DOHH2 (cell line): ENCODE measurements at regions not wholly inside any gene's neighbourhood (a gene's known extent, or its start where the extent isn't known, plus 50 kb on each side); places are given as distances from the start of the nearest gene placed in this dataset.

Experiments
- CTCF ChIP-seq: fragments of 200-600 bp; sonication (generic); IDR thresholded peaks from one replicate; pipeline ENCODE4 v1.5.1; 2014; ENCODE audit warnings: antibody characterized with exemption, mild to moderate bottlenecking, low read depth, low read length; ENCODE audit not compliant: poor library complexity, severe bottlenecking
- EZH2phosphoT487 ChIP-seq: fragments of 200-600 bp; sonication (generic); IDR thresholded peaks from 2 replicates; pipeline ENCODE4 v1.6.1; 2017; ENCODE audit warnings: borderline replicate concordance, mild to moderate bottlenecking, antibody characterized with exemption, low read length, moderate library complexity, mixed read lengths

GRCh38 chr20:7308163-7308562 lies 540.7 kb downstream of the BMP2 start:
- no peak for TF ChIP-seq CTCF
- no peak for TF ChIP-seq EZH2phosphoT487
